Psoas muscle (tissue), 7 donors: ENCODE measurements at regions not wholly inside any gene's neighbourhood (a gene's known extent, or its start where the extent isn't known, plus 50 kb on each side); places are given as distances from the start of the nearest gene placed in this dataset.

Experiments
- ATAC-seq, 4 donors: fragments of 200-7000 bp; cut with Tn5 transposase; one replicate each; pipeline ENCODE4 v1.9.1; 2020; ENCODE audit warnings: moderate library complexity in 3 of 4, mild to moderate bottlenecking in 2 of 4
- DNase-seq, 2 donors: peaks; one replicate each; pipeline ENCODE4 v3.0.0-alpha.2; 2020
- H3K27ac ChIP-seq: fragments of 200-600 bp; one replicate; pipeline ENCODE4 v1.8.0; 2022
- H3K27me3 ChIP-seq, 3 donors: fragments of 200-600 bp in 1 of 3; one replicate each; pipeline versions ENCODE4 v1.6.1 to v1.8.0; 2013 to 2022; ENCODE audit warnings: low read length in 2 of 3, mild to moderate bottlenecking in 2 of 3, moderate library complexity in 1 of 3; ENCODE audit not compliant: insufficient read depth in 3 of 3
- H3K36me3 ChIP-seq, 2 donors: fragments of 200-600 bp in 1 of 2; one replicate each; pipeline versions ENCODE4 v1.6.1 to v1.8.0; 2013 to 2022; ENCODE audit warnings: low read depth in 1 of 2, mild to moderate bottlenecking in 1 of 2, moderate library complexity in 1 of 2; ENCODE audit not compliant: insufficient read depth in 1 of 2
- H3K4me1 ChIP-seq: fragments of 200-600 bp; one replicate; pipeline ENCODE4 v1.8.0; 2022
- H3K4me3 ChIP-seq: fragments of 200-600 bp; one replicate; pipeline ENCODE4 v1.8.0; 2022; ENCODE audit warnings: mild to moderate bottlenecking
- H3K9me3 ChIP-seq: fragments of 200-600 bp; one replicate; pipeline ENCODE4 v1.8.0; 2022
- WGBS, 3 donors: extraction: QIAGEN DNeasy Blood & Tissue Kit; methylation state at CpG; one replicate each; pipeline versions ENCODE4 v1.1.6 to v1.1.7; 2013; 5-methylcytosine and 5-hydroxymethylcytosine counted together
- intact Hi-C, 2 donors: fragments of 100-400 bp; cut with DNase I; formaldehyde crosslinking; loops; one replicate each; pipeline versions ENCODE4 v1.11.0 to v1.14.2; 2022
- TF ChIP-seq, protein P1 (sequence below): fragments of 200-600 bp; IDR thresholded peaks from one replicate; pipeline ENCODE4 v1.8.0; 2022; ENCODE audit warnings: antibody characterized with exemption
- donor health status: healthy with polysubstance abuse.
- donor health status: DM: no; HTN: no; CAD: no; lungs with moderate emphysema.
- donor health status: Bipolar disorder and iron deficiency.
- donor health status: healthy.
- donor health status: DM: yes; HTN: yes; CAD: no.
- donor health status: DM: no; HTN: no; CAD: no.
- donor health status: DM: yes; HTN: yes; CAD: no.

GRCh38 chr6:140747114-140747513 lies 1372.7 kb upstream of the CITED2 start:
- intact Hi-C loops = no loop called here
- no peaks in the 10 kb centered on the region for H3K9me3 ChIP-seq
- DNase-seq = no peak
- no peak overlapping the region for H3K27ac ChIP-seq
- H3K4me1 ChIP-seq = no peaks in the 10 kb centered on the region
- no peaks in the 10 kb centered on the region for H3K36me3 ChIP-seq
- H3K27me3 ChIP-seq = no peaks in the 10 kb centered on the region
- no peak overlapping the region for H3K4me3 ChIP-seq
- ATAC-seq = no peak
- TF ChIP-seq, protein P1, sequence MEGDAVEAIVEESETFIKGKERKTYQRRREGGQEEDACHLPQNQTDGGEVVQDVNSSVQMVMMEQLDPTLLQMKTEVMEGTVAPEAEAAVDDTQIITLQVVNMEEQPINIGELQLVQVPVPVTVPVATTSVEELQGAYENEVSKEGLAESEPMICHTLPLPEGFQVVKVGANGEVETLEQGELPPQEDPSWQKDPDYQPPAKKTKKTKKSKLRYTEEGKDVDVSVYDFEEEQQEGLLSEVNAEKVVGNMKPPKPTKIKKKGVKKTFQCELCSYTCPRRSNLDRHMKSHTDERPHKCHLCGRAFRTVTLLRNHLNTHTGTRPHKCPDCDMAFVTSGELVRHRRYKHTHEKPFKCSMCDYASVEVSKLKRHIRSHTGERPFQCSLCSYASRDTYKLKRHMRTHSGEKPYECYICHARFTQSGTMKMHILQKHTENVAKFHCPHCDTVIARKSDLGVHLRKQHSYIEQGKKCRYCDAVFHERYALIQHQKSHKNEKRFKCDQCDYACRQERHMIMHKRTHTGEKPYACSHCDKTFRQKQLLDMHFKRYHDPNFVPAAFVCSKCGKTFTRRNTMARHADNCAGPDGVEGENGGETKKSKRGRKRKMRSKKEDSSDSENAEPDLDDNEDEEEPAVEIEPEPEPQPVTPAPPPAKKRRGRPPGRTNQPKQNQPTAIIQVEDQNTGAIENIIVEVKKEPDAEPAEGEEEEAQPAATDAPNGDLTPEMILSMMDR = no peak
- 83 to 96% (median 88%) methylated on average over 2 of the region's 2 CpGs for WGBS, 3 donors

- ATAC-seq (no peak), DNase-seq (no peak)
- Histone ChIP-seq H3K27me3 (no peaks in the 10 kb centered on the region), H3K4me1 (no peaks in the 10 kb centered on the region), H3K27ac (no peak overlapping the region), H3K9me3 (no peaks in the 10 kb centered on the region), H3K4me3 (no peak overlapping the region), H3K36me3 (no peaks in the 10 kb centered on the region)
- 67 to 87% (median 75%) methylated on average over 2 of the region's 2 CpGs for WGBS, 3 donors
- intact Hi-C loops = no loop called here
- TF ChIP-seq, protein P1 = no peak
Measured at GRCh38 chr6:140744659-140745320, 1370.3 kb upstream of the CITED2 start.

DNA sequence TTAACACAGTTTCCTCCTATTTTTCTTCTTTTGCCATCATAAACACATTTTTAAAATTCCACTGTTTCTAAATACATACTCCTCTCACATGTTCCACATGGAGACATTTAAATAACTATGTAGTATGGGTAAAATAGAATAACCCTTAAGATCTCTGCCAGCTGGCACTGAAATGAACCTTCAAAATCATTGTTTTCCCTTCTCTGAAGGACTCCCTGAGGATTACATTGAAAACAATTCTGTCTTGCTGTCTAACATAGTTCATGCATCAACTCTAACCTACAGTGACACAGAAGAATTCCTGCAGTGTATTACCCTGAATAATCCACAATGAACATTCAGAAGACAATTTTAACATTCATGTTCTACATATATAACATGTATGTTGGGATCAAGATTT lies 1361.8 kb upstream of the CITED2 start:
- H3K4me1 ChIP-seq = no peaks in the 10 kb centered on the region
- H3K9me3 ChIP-seq = no peaks in the 10 kb centered on the region
- no peaks in the 10 kb centered on the region for H3K27me3 ChIP-seq
- TF ChIP-seq, protein P1 = no peak
- H3K27ac ChIP-seq = no peak overlapping the region
- no peak for DNase-seq
- intact Hi-C loops = no loop called here
- ATAC-seq = no peak
- no peak overlapping the region for H3K4me3 ChIP-seq
- no peaks in the 10 kb centered on the region for H3K36me3 ChIP-seq

GRCh38 chr6:140732991-140733390 lies 1358.5 kb upstream of the CITED2 start:
- no peak overlapping the region for H3K4me3 ChIP-seq
- ATAC-seq = no peak
- no peaks in the 10 kb centered on the region for H3K9me3 ChIP-seq
- WGBS, 3 donors = 62 to 71% (median 70%) methylated on average over 2 of the region's 2 CpGs
- no peaks in the 10 kb centered on the region for H3K4me1 ChIP-seq
- intact Hi-C loops = no loop called here
- TF ChIP-seq, protein P1 = no peak
- DNase-seq = no peak
- H3K36me3 ChIP-seq = no peaks in the 10 kb centered on the region
- no peaks in the 10 kb centered on the region for H3K27me3 ChIP-seq
- H3K27ac ChIP-seq = no peak overlapping the region

GRCh38 chr6:140732155-140732554 lies 1357.7 kb upstream of the CITED2 start:
- Histone ChIP-seq H3K4me1 (no peaks in the 10 kb centered on the region), H3K4me3 (no peak overlapping the region), H3K9me3 (no peaks in the 10 kb centered on the region), H3K36me3 (no peaks in the 10 kb centered on the region), H3K27me3 (no peaks in the 10 kb centered on the region), H3K27ac (no peak overlapping the region)
- DNase-seq (no peak), ATAC-seq (no peak)
- WGBS, 3 donors = 88 to 94% (median 92%) methylated on average over 2 of the region's 2 CpGs
- intact Hi-C loops = no loop called here
- TF ChIP-seq, protein P1 = no peak
